Stimulated activated CD8-positive, alpha-beta memory T cell treated with anti-CD3 and anti-CD28 coated beads, Interleukin-15, amount 100 ng/mL, for 48 hours (primary cell): ENCODE measurements at regions not wholly inside any gene's neighbourhood (a gene's known extent, or its start where the extent isn't known, plus 50 kb on each side); places are given as distances from the start of the nearest gene placed in this dataset.
"Not testable (repeated sequence)": the region's sequence is repeated elsewhere in the genome, so short reads cannot be mapped to it uniquely, and the experiment has no call there.

Experiments used
- DNase-seq, 2 donors: peaks; one replicate each; pipeline ENCODE4 v3.0.0-alpha.2; 2020; ENCODE audit warnings: low read depth in 2 of 2

DNA sequence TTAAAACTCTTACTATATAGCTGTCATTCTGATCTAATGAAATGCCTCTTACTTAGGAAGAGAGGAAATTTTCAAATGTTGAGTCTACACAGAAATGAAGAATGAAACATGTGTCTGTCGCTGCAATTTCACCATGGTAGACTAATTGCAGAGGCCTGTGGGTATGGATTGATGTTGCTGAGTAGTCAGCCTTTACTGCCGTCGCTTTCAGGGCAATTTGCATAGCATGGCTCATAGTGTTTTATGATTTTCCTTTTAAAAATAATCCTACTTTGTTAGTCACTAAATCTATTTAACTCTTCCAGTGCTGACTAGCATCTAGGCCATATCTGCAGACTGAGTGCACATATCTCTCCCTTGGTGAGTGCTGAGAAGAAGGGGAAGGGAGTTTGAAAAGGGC lies 819.2 kb downstream of the SATB2 start:
- DNase-seq: no peak

GRCh38 chr2:198630384-198630783 lies 826.0 kb downstream of the PLCL1 start:
- no peak for DNase-seq

- DNase-seq: no peak
Measured at GRCh38 chr2:198628596-198628995, 824.2 kb downstream of the PLCL1 start.

DNA sequence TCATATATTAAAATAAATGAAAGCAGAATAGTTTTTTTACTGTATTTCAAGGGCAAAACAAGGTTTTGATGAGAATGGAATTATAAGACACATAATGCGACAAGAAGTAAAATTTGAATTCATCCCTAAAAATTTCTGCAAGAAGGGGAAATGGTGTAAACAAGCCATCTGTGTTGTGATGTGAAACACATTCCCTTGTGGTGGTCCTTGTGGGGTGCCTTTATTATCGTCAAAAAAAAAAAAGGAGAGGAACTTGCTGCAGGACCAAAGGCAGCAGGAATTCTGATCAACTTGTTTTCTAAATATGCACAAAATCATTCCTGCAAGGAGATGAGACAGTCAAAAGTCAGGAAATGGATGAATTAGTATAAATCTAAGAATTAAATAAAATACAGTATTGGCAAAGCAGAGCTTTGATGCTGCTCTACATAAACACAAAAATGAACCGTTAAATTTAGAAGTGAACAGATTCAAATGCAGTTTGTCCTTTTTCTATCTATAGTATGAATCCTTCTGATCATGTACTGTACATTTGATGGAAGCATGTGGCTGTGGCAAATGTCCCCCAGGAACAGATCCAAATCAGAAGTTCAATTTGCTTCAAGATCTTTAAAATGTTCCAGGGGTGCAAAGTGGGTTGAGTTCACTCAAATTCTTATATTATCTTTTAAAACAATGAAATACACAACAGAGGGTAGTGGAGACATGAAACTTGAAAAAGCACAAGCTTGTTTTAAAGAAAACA lies 818.8 kb downstream of the PLCL1 start:
- DNase-seq: no peak

- no peak for DNase-seq
Measured at GRCh38 chr2:198615972-198616371, 811.6 kb downstream of the PLCL1 start.

DNA sequence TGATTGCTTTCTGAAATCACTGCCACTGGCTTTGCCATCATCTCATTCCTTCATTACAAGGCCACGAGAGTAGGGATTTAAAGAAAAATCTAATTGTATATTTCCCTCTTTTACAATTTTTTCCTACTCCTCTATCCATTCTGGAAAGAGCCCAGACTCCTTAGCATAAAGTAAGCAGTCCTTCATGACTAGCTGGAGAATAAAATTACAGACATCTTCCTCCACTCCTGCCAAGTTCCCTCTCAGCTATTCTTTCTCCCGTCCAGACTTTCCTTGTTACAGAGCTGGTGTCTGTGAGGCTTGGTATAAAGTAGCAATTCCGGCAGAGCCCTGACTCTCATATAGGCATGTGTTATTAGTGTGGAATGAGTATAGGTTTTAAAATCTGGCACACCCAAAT lies 806.8 kb downstream of the PLCL1 start:
- no peak for DNase-seq

DNA sequence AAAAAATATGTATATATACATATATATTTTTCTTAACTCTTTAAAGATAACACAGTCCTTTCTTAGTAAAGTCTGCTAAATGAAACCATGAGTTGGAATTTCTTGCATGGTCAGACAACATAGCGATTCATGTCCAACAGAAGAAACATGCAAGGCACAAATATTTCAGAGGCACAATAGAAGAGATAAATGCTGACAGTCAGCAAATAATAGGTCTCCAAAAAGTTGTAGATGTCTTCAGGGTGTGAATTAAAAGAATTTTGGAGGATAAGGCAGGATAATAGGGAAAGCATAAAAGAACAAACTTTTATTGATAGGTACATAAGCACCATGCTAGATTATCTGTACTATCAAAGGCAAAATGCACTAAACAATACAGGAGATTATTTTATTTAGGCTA lies 800.2 kb downstream of the PLCL1 start:
- DNase-seq: no peak

- not testable (repeated sequence) for DNase-seq
Measured at GRCh38 chr2:198602986-198603385, 798.6 kb downstream of the PLCL1 start.

DNA sequence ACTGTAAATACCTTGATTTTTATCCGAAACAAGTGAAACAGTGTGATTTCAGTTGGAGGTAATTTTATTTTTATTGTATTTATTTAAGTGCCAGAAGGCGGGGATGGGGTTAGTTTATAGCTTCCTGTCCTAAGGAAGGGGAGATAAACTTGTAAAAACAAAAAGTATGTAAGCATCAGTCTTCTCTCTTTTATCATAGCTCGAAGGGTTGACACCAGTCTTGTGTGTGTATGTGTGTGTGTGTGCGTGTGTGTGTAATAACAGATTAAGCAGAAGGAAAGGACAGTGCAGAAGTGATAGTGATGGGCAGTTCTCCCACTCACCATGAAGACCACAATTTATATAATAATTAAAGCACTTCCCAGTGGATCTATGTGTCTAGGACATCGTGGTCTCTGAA lies 793.3 kb downstream of the PLCL1 start:
- no peak for DNase-seq

DNA sequence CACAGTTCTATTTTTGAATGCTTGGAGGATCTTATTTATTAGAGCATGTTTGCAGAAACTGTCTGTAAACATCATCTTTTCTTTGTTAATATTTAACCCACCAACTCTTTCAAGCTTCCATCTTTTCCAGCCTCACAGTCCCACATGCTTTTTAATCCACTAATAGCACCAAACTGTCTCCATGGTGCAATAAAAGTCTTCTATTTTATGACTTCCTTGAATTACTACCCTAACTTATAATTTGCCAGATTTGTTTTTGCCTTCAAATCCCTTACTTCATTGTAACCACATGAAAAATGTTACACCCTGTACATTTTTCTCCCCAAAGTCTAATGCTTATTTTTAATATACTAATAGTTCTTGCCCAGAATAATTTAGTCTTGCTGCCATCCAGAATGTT lies 792.6 kb downstream of the PLCL1 start:
- DNase-seq: no peak

DNA sequence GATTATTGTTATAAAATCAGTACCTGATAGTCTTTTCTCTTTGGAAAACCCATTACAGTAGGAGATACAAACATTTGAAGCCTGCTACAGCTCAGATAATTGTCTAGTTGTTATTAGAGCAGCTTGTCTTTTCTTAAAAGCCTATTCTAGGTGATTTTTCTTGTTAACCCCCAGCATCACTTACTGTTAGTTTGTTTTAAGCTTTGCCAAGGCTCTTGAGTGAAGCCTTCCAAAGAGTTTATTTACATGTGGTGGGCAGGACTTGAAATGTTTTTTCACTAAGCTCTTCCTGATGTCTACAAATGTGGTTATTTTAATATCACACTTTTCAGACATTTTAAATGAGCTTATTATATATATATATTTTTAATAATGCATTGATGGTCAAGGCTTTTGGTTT lies 791.3 kb downstream of the PLCL1 start:
- no peak for DNase-seq

GRCh38 chr2:198591586-198591985 lies 787.2 kb downstream of the PLCL1 start:
- DNase-seq: no peak

DNA sequence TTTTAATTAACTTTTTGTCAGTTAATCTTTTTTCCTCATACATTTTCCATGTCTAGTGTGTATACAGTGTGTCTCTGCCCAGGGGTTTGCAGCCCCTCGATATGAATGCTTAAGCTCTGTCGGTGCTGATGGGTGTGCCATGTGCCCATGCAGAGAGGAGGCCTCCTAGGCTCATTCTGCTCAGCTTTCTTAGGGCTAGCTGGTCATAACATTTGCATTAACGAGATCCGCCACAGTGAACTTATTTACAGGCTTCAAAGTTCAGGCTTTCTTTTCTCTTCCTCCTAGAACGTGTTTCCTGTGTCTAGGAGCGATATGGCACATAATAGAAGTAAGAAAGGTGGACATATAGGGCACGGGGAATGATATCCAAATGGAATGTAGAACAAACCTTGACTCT lies 783.3 kb downstream of the PLCL1 start:
- DNase-seq: no peak

- DNase-seq: no peak
Measured at GRCh38 chr2:198587240-198587639, 782.8 kb downstream of the PLCL1 start.

DNA sequence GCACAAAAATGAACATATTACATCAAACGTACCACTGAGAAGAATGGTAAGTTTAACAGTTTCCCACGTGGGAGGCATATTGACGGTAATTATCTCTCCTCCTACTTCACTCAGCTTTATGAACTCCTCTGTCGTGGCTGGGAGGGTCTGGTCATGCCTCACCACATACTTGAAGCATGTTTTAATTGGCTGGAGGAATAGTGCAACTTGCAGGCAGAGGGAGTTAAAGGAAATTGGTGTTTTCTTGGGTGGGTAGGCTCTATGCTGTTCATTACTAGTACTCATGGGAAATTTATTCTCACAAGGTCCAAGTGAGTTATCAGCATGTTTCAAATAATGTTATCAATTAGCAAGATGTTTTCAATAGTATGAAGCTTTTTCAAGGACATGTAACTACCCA lies 767.0 kb downstream of the PLCL1 start:
- DNase-seq: no peak

- no peak for DNase-seq
Measured at GRCh38 chr2:198558176-198558575, 753.8 kb downstream of the PLCL1 start.

- DNase-seq: no peak
Measured at GRCh38 chr2:198546122-198546521, 741.7 kb downstream of the PLCL1 start.

GRCh38 chr2:198545411-198545810 lies 741.0 kb downstream of the PLCL1 start:
- DNase-seq: no peak

DNA sequence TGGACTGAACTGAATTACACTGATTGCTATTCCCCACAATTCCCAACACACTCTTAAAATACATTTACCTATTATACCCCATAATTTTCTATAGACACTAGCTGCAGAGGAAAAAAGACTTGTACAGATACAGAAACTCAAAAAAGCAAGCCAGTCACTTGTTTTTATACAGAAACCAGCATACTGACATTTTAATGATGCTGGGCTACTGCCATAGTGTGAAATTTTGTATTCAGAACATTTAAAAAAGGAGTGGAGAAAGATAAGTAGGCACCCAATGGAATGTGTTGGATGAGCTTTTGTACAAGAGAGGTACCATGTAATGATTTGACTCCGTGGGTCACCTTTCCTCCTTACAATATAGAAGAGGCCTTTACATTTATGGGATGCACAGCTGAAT lies 740.1 kb downstream of the PLCL1 start:
- no peak for DNase-seq

GRCh38 chr2:198534756-198535155 lies 730.4 kb downstream of the PLCL1 start:
- DNase-seq: no peak

DNA sequence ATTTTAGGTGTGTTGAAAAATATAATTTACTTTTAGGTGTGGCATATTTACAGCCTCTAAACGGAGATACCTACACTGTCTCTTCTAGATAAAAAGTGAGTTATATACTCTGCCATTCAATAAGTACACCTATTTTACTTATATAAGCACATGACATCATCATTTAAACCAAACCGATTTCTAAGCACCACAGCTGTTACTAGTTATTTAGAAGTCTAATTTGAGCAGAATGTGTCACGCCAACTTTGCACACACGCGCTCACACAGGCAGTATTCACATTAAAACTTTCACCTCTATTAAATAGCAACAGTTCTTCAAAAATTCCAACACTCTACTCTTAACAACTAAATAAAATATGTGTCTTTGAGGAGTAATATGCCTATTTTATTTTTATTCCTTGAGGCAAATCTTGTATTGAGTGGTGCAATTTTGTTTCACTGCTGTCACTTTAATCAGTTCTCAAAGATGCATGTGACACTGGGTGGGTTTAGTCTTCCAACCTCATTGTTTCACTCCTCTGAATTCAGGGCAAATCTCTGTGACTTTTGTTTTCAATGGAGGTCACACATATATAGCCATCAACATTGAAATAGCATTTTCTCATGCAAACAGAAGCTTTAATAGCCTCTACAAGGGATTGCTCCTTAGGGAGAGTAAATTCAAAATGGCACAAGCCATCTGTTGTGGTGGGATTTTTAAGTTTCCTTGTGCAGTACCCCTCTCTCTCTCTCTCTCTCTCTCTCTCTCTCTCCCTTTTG lies 721.0 kb downstream of the PLCL1 start:
- no peak for DNase-seq

DNA sequence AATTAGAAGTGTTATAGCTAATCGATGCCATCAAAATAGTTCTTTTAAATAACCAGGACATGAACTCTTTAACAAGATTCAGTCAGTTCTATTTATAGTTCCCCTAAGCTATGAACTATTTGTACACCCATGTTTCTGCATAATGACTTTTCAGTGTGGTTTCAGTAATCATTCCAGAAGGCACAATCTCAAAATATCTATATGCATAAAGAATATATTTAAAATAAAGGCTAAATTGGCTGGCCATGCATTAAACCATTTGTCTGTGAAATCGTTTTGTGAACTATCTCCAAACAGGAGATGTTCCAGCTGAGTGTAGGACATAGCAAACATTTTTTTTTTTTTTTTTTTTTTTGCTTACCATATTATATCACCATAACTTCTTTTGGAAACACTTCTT lies 719.3 kb downstream of the PLCL1 start:
- no peak for DNase-seq

GRCh38 chr2:198518935-198519334 lies 714.5 kb downstream of the PLCL1 start:
- DNase-seq: no peak
